Trophoblast cell (in vitro differentiated cells and primary cell): ENCODE measurements at regions not wholly inside any gene's neighbourhood (a gene's known extent, or its start where the extent isn't known, plus 50 kb on each side); places are given as distances from the start of the nearest gene placed in this dataset.

Experiments used
- DNase-seq, 2 donors: peaks; one replicate each; pipeline ENCODE4 v3.0.0-alpha.2; 2016
- H2AFZ ChIP-seq: 2 replicates; pipeline ENCODE4 v1.6.1; 2013; ENCODE audit warnings: low read length, moderate library complexity, mild to moderate bottlenecking; ENCODE audit not compliant: insufficient read depth, poor library complexity
- H2AK5ac ChIP-seq: 2 replicates; pipeline ENCODE4 v1.6.1; 2013; ENCODE audit warnings: mild to moderate bottlenecking, low read length
- H2BK120ac ChIP-seq: 2 replicates; pipeline ENCODE4 v1.6.1; 2013; ENCODE audit warnings: low read length, mild to moderate bottlenecking, moderate library complexity; ENCODE audit not compliant: insufficient read depth, poor library complexity
- H2BK12ac ChIP-seq: 2 replicates; pipeline ENCODE4 v1.6.1; 2013; ENCODE audit warnings: mild to moderate bottlenecking, low read length, moderate library complexity
- H2BK5ac ChIP-seq: 2 replicates; pipeline ENCODE4 v1.6.1; 2013; ENCODE audit warnings: low read length, low read depth, moderate library complexity, mild to moderate bottlenecking; ENCODE audit not compliant: poor library complexity
- H3K14ac ChIP-seq: 2 replicates; pipeline ENCODE4 v1.6.1; 2013; ENCODE audit warnings: mild to moderate bottlenecking, low read length
- H3K18ac ChIP-seq: 2 replicates; pipeline ENCODE4 v1.6.1; 2013; ENCODE audit warnings: mild to moderate bottlenecking, low read length
- H3K23ac ChIP-seq: 2 replicates; pipeline ENCODE4 v1.6.1; 2013; ENCODE audit warnings: low read length
- H3K27ac ChIP-seq: 2 replicates; pipeline ENCODE4 v1.5.1; 2013; ENCODE audit warnings: low read depth, mild to moderate bottlenecking, inconsistent platforms, low read length, moderate library complexity
- H3K27me3 ChIP-seq: 2 replicates; pipeline ENCODE4 v1.6.1; 2013; ENCODE audit warnings: inconsistent platforms, mild to moderate bottlenecking, low read length, moderate library complexity; ENCODE audit not compliant: insufficient read depth
- H3K36me3 ChIP-seq, 2 experiments: 1 replicate in 1 of 2; 2 replicates in 1 of 2; pipeline ENCODE4 v1.6.1; 2013; ENCODE audit warnings: low read length in 2 of 2, mild to moderate bottlenecking in 2 of 2, moderate library complexity in 1 of 2; ENCODE audit not compliant: insufficient read depth in 2 of 2, control insufficient read depth in 1 of 2
- H3K4ac ChIP-seq: 2 replicates; pipeline ENCODE4 v1.6.1; 2013; ENCODE audit warnings: low read depth, mild to moderate bottlenecking, low read length, moderate library complexity
- H3K4me1 ChIP-seq, 2 experiments: 1 replicate in 1 of 2; 2 replicates in 1 of 2; pipeline ENCODE4 v1.6.1; 2013; ENCODE audit warnings: low read length in 2 of 2, mild to moderate bottlenecking in 2 of 2, moderate library complexity in 1 of 2; ENCODE audit not compliant: insufficient read depth in 2 of 2, control insufficient read depth in 1 of 2
- H3K4me2 ChIP-seq: 2 replicates; pipeline ENCODE4 v1.6.1; 2013; ENCODE audit warnings: inconsistent platforms, mild to moderate bottlenecking, low read length, moderate library complexity
- H3K4me3 ChIP-seq: 2 replicates; pipeline ENCODE4 v1.5.1; 2013; ENCODE audit warnings: mild to moderate bottlenecking, low read depth, low read length, inconsistent platforms
- H3K79me1 ChIP-seq: one replicate; pipeline ENCODE4 v1.6.1; 2013; ENCODE audit warnings: low read length
- H3K79me2 ChIP-seq: 2 replicates; pipeline ENCODE4 v1.6.1; 2013; ENCODE audit warnings: low read length, mild to moderate bottlenecking; ENCODE audit not compliant: control insufficient read depth, insufficient read depth, poor library complexity
- H3K9ac ChIP-seq: 2 replicates; pipeline ENCODE4 v1.6.1; 2013; ENCODE audit warnings: mild to moderate bottlenecking, low read length
- H3K9me3 ChIP-seq: 2 replicates; pipeline ENCODE4 v1.6.1; 2013; ENCODE audit warnings: low read depth, mild to moderate bottlenecking, control low read depth, inconsistent platforms, low read length; ENCODE audit not compliant: insufficient read depth
- H4K12ac ChIP-seq: 2 replicates; pipeline ENCODE4 v1.6.1; 2013; ENCODE audit warnings: low read depth, mild to moderate bottlenecking, low read length, moderate library complexity
- H4K8ac ChIP-seq: 2 replicates; pipeline ENCODE4 v1.6.1; 2013; ENCODE audit warnings: low read depth, mild to moderate bottlenecking, low read length, moderate library complexity
- H4K91ac ChIP-seq: one replicate; pipeline ENCODE4 v1.6.1; 2013; ENCODE audit warnings: low read depth, mild to moderate bottlenecking, low read length, moderate library complexity
- WGBS: extraction: QIAGEN DNeasy Blood & Tissue Kit; methylation state at CpG from one replicate; pipeline ENCODE4 v1.1.7; 2013; ENCODE audit warnings: missing lambda C conversion rate; ENCODE audit not compliant: insufficient read length, insufficient coverage; ENCODE audit errors: extremely low coverage; 5-methylcytosine and 5-hydroxymethylcytosine counted together

DNA sequence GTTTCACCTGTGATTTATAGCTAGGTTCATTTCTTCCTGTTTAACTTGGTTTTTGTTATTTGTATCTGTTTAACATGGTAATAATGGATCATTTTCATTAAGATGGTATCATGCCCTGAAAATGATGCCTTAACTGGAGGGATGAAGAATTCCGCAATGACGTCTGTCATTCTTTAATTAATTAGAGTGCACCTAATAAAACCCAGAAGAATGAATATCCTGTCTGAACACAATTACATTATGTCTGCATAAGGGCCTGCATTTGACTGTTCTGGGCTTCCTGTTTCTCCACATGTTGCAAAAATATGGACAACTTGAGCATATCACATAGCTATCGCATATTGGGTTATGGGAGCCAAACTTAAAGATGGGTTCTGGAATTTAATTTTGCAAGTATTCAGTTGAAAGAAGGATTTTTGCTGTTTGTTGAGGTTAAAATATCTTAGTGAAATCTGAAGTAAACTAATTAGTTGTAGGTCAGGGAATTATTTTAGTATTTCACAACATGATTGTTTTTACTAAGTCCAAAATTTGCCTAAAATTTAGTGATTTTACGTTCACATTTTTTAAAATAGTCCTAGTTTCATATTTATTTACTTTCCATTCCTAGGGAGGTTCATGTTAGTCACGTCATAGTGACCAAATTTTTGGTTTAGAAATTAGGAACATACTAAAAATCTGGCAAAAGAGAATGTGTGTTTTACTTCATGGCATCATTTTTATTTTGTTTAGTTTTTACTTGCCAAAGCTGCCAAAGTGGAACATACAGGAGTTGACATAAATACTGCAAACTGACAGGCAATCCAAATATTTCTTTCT is 321.0 kb upstream of the TGFBR2 start:
- Histone ChIP-seq H3K18ac (no peak overlapping the region), H3K23ac (no peak overlapping the region)

DNA sequence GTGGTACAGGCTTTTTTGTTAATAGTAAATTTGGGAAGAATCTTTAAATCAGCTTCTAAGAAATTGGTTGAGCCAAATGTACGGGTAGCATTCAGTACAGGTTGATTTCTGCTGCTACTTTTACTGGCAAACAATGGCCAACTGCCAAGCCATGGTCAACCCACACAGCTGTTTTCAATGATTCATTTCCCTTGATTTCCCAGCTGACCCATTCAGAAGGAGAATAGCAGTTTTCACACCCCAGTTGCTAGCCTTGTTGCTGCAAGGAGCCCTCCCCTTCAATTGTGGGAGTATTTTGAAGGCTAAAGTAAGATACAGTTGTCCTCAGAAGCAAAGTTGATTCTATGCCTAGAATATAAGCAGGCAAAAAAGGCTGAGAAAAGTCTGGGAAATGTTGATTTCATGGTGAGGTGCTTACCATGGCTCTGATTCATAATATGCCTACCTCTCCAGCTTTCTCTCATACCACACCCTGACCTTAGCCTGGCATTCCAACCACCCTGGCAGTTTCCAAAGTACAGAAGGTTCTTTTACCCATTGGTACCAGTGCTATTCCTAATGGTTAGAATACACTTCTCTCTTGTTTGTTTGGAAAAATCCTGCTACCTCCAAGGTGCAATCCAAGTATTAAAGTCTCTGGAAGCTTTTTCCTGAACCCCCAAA is 320.3 kb upstream of the TGFBR2 start:
- H3K79me1 ChIP-seq = no peaks in the 10 kb centered on the region
- no peak overlapping the region for H3K4me2 ChIP-seq
- H2BK120ac ChIP-seq = no peak overlapping the region
- peak overlapping the region; percentile 40 for H2BK12ac ChIP-seq
- H3K27me3 ChIP-seq = no peaks in the 10 kb centered on the region
- H3K27ac ChIP-seq = no peak overlapping the region
- WGBS = no CpG with 5 or more reads among the region's 1 CpG
- no peaks in the 10 kb centered on the region for H3K79me2 ChIP-seq
- H3K4me3 ChIP-seq = no peak overlapping the region
- H3K18ac ChIP-seq = no peak overlapping the region
- DNase-seq = no peak
- no peaks in the 10 kb centered on the region for H3K9me3 ChIP-seq
- H2BK5ac ChIP-seq = no peak overlapping the region
- H3K4ac ChIP-seq = no peak overlapping the region
- H3K14ac ChIP-seq = no peak overlapping the region
- H2AFZ ChIP-seq = no peak overlapping the region
- H2AK5ac ChIP-seq = no peak overlapping the region
- H3K36me3 ChIP-seq = no peaks in the 10 kb centered on the region
- H4K12ac ChIP-seq = no peak overlapping the region
- H4K8ac ChIP-seq = no peak overlapping the region
- H3K9ac ChIP-seq = no peak overlapping the region
- H3K23ac ChIP-seq = peak overlapping the region; percentile 63
- H3K4me1 ChIP-seq = peaks cover 0 to 2% of the 10 kb centered on the region in 2 experiments
- no peak overlapping the region for H4K91ac ChIP-seq

More for the DNA sequence above, 321.0 kb upstream of the TGFBR2 start:
- H3K9ac ChIP-seq = no peak overlapping the region
- no CpG with 5 or more reads among the region's 5 CpGs for WGBS
- no peak overlapping the region for H3K4ac ChIP-seq
- H3K79me1 ChIP-seq = no peaks in the 10 kb centered on the region
- H3K9me3 ChIP-seq = no peaks in the 10 kb centered on the region
- H3K4me1 ChIP-seq = peaks cover 0 to 2% of the 10 kb centered on the region in 2 experiments
- H3K14ac ChIP-seq = no peak overlapping the region
- no peak overlapping the region for H2AK5ac ChIP-seq
- no peak overlapping the region for H2BK5ac ChIP-seq
- DNase-seq = no peak
- no peak overlapping the region for H3K4me3 ChIP-seq
- no peaks in the 10 kb centered on the region for H3K79me2 ChIP-seq
- H3K27me3 ChIP-seq = no peaks in the 10 kb centered on the region
- H3K4me2 ChIP-seq = no peak overlapping the region
- no peak overlapping the region for H4K91ac ChIP-seq
- no peak overlapping the region for H4K8ac ChIP-seq
- no peak overlapping the region for H4K12ac ChIP-seq
- H2BK120ac ChIP-seq = no peak overlapping the region
- no peaks in the 10 kb centered on the region for H3K36me3 ChIP-seq
- H2AFZ ChIP-seq = no peak overlapping the region
- no peak overlapping the region for H2BK12ac ChIP-seq
- H3K27ac ChIP-seq = no peak overlapping the region

DNA sequence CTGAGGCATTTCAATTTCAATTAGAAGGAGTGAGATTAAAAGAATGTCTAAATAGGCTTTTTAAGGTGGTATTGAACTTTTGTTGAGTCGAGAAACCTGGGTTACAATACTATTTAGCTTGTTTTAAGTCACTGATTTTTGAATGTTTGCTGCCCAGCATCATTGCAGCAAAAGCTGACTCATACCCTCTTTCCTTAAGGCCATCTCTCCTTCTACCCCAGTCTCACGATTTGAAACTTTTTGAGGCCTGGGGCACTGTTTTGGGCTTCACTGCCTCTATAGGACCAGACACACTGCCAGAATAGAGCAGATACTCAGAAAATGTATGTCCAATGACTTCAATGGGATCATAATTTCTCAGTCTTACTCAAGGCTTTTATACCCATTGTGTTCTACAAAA is 319.6 kb upstream of the TGFBR2 start:
- H3K4ac ChIP-seq = no peak overlapping the region
- no peak overlapping the region for H4K8ac ChIP-seq
- H3K79me1 ChIP-seq = no peaks in the 10 kb centered on the region
- H3K4me3 ChIP-seq = no peak overlapping the region
- no CpG with 5 or more reads among the region's 2 CpGs for WGBS
- no peak overlapping the region for H3K4me2 ChIP-seq
- no peak overlapping the region for H3K23ac ChIP-seq
- no peak overlapping the region for H3K18ac ChIP-seq
- H3K9me3 ChIP-seq = no peaks in the 10 kb centered on the region
- H4K91ac ChIP-seq = no peak overlapping the region
- no peak overlapping the region for H4K12ac ChIP-seq
- H2BK12ac ChIP-seq = no peak overlapping the region
- H2BK5ac ChIP-seq = no peak overlapping the region
- no peak overlapping the region for H3K9ac ChIP-seq
- H3K36me3 ChIP-seq = no peaks in the 10 kb centered on the region
- no peak overlapping the region for H2AK5ac ChIP-seq
- no peaks in the 10 kb centered on the region for H3K79me2 ChIP-seq
- no peak overlapping the region for H3K14ac ChIP-seq
- H3K27me3 ChIP-seq = no peaks in the 10 kb centered on the region
- peaks cover 0 to 2% of the 10 kb centered on the region in 2 experiments for H3K4me1 ChIP-seq
- H2BK120ac ChIP-seq = no peak overlapping the region
- DNase-seq = no peak
- H2AFZ ChIP-seq = no peak overlapping the region
- no peak overlapping the region for H3K27ac ChIP-seq

DNA sequence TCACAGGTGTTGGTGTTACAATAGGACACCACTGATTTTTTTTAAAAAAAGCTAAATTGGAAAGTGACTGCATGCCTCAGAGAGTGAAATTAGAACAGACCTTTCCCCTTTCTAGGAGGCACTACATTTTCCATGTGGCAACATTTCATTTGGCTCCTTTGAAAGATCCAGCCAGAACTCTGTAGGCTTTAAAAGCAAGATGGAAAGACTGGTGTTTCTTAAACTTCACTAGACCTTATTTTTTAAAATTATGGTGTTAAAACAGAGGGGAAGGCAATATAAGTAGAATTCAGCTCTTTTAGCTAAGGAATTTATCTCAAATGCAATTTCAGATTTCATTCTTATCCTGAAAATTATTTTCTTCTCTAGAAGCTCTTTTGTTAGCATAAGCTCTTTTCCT is 317.6 kb upstream of the TGFBR2 start:
- Histone ChIP-seq H3K79me2 (no peaks in the 10 kb centered on the region), H4K8ac (no peak overlapping the region), H3K4ac (no peak overlapping the region), H3K36me3 (no peaks in the 10 kb centered on the region), H2BK12ac (no peak overlapping the region), H4K91ac (no peak overlapping the region), H3K23ac (no peak overlapping the region), H3K14ac (no peak overlapping the region), H3K9ac (no peak overlapping the region), H3K4me1 (peaks cover 0 to 4% of the 10 kb centered on the region in 2 experiments), H2AK5ac (no peak overlapping the region), H2BK5ac (no peak overlapping the region), H3K27me3 (no peaks in the 10 kb centered on the region), H3K4me3 (no peak overlapping the region), H3K79me1 (no peaks in the 10 kb centered on the region), H3K4me2 (no peak overlapping the region), H3K27ac (no peak overlapping the region), H3K9me3 (no peaks in the 10 kb centered on the region), H3K18ac (no peak overlapping the region), H2AFZ (no peak overlapping the region), H2BK120ac (no peak overlapping the region), H4K12ac (no peak overlapping the region)
- no peak for DNase-seq
